H1 (cell line): ENCODE measurements at regions not wholly inside any gene's neighbourhood (a gene's known extent, or its start where the extent isn't known, plus 50 kb on each side); places are given as distances from the start of the nearest gene placed in this dataset.

Experiments used
- SP2 ChIP-seq: IDR thresholded peaks from 2 replicates; pipeline ENCODE4 v1.6.1; 2012; ENCODE audit warnings: mild to moderate bottlenecking, low read length, inconsistent platforms
- TF ChIP-seq, protein P1 (sequence below): IDR thresholded peaks from 2 replicates; pipeline ENCODE4 v1.6.1; 2012; ENCODE audit warnings: inconsistent platforms

DNA sequence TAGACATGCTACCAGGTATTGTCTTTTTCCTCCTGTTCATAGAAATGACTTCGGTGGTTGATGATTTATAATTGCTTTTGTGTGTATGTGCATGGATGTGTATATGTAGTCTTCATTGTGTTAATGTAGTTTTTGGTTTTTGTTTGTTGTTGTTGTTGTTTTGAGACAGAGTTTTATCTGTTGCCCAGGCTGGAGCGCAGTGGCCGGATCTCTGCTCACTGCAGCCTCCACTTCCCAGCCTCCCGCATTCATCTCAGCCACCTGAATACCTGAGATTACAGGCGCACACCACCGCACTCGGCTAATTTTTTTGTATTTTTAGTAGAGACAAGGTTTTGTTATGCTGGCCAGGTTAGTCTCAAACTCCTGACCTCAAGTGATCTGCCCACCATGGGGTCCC is 75.2 kb downstream of the HFE start (continued):
- TF ChIP-seq, protein P1, sequence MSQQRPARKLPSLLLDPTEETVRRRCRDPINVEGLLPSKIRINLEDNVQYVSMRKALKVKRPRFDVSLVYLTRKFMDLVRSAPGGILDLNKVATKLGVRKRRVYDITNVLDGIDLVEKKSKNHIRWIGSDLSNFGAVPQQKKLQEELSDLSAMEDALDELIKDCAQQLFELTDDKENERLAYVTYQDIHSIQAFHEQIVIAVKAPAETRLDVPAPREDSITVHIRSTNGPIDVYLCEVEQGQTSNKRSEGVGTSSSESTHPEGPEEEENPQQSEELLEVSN, result no peak
- no peak for TF ChIP-seq SP2
- TF ChIP-seq, all 59 proteins: peak for 0
